Esophagus mucosa (tissue), 1 donor: ENCODE measurements at regions not wholly inside any gene's neighbourhood (a gene's known extent, or its start where the extent isn't known, plus 50 kb on each side); places are given as distances from the start of the nearest gene placed in this dataset.

ENCODE experiments used
- ATAC-seq: fragments of 200-7000 bp; cut with Tn5 transposase; one replicate; pipeline ENCODE4 v1.9.1; 2020
- donor health status: DM: yes; HTN: yes; CAD: no.

DNA sequence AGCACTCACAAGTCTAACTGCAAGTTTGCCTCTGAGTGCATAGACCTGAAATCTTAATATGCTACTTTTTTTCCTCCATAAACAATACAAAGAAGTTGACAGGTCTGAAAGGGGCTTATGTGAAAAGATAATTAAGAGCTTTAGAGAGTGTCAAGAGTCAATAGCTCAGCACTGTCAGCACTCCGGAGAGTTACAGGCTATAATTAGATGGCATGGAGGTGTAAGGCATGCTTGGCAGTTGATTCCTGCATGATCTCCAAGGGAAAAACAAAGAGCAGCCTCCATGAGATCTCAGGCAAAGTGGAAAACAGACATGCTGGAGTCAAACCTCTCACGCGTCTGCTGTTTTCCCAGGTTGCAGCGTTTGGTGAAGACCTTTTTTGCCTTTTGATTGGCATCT, 468.7 kb downstream of the TLE4 start:
- ATAC-seq, result no peak

DNA sequence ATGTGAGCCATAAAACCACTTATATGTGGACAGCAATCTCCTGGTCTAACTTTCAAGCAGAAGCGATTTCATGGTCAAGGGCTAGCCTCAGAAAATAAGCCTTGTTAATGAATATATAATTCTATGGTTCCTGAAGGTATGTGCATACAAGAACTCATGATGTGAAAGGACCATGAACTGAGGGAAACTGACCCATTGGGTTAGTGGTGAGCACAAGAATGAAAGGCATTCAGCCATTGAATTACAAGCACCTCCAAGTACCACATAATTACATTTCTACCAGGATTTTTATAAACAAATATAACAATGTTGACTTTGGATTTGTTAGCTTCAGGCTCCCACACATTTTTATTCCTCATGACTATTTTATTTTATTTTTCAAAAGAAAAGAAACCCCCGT, 459.0 kb downstream of the TLE4 start:
- ATAC-seq, result no peak

DNA sequence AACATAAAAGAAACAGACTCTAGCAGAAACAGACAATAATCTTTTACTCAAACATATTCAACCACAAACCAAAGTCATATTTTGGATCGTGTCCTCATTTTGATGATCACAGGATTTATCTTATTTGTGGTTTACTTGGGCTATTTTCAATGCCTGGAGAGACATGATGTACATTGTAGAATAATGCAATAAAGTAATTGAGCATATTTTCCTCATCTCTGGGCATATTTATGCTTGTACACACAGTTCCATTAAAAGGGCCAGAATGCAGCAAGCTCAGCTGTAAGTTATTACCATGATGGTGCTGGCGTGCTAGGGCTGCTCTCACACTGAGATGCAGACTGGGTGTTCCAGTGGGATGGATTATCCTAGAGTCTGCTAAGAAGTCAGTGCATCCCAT, 456.7 kb downstream of the TLE4 start:
- no peak for ATAC-seq

DNA sequence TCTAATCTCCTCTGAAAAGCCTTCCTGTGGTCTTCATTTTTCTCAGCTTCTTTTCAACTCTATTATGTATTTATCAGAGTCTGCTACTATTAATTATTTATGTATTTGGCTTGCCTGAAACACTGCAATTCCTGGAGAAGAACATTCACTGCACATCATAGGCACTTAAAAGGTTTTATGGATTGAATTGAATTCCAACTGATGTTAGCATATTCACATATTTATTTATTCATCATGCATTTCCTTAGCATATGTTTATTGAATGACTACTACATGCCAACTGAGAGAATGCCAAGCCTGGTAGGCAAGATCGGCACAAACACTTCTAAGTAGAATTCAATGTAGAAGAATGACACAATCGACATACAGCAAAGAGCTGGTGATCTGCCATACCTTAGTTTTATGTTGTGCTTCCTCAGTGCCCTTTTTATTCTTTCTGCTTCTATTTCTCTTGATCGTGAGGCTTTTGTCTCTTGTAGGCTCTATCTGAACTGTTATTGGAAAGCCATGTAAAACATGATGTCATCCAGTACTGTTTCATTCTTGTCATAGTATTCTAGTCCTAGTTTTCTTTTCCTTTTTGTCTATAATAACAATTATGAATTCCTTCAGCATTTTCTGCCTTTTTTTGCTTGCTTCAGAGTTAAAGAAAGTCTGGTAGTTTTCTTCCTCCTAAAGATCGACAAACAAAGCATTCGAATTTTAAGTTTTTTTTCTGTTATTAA, 454.2 kb downstream of the TLE4 start:
- peak; percentile 46 for ATAC-seq

GRCh38 chr9:80025131-80025530, 453.4 kb downstream of the TLE4 start:
- peak; percentile 79 for ATAC-seq

DNA sequence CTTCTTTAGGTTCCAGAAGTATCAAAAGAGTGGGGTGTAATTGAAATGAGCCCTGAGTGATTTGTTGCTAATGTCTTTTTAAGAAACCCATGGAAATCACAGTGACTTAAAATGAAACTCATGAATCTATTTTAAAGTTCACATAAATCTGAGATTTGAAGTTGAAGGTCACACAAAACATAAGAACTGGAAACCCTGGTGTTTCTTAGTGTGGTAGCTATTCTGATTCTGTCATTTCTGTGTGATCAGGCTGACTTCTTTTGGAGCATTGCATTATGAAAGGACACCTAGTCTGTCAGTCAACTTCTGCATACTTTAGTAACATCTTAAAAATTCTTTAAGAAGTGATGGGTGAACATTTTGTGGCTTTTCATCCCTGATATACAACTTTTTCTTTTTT, 448.8 kb downstream of the TLE4 start:
- ATAC-seq, result no peak

DNA sequence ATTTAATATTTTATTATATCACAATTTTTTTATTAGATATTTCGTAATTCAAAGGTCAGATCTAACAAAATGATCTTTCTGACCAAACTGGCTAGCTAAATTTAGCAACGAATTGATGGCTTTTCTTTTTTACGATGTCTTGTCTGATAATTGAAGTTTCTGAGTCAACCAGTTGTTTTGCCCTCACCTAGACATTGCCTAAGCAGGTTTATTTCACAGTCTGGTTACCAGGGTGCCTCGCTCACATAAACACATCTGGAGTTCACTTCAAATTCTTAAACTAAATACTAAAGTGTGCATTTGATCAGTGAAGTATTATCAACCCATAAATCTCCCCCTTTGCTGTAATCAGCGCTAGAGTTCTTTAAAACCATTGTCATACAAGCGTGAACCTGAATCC, 448.3 kb downstream of the TLE4 start:
- no peak for ATAC-seq

DNA sequence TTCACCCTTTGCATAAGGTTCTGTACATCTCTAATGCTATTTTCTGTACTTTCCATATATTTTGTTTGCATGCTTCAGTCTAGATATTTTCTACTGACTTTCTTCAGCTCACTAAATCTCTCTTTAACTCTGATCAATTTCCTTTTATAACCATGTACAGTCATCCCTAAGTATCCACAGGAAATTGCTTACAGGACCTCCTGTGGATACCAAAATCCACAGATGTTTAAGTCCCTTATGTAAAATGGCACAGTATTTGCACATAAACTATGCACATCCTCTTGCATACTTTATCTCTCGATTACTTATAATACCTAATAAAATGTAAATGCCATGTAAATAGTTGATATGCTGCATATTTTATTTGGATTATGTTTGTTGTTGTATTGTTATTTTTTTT, 442.1 kb downstream of the TLE4 start:
- ATAC-seq, result no peak

DNA sequence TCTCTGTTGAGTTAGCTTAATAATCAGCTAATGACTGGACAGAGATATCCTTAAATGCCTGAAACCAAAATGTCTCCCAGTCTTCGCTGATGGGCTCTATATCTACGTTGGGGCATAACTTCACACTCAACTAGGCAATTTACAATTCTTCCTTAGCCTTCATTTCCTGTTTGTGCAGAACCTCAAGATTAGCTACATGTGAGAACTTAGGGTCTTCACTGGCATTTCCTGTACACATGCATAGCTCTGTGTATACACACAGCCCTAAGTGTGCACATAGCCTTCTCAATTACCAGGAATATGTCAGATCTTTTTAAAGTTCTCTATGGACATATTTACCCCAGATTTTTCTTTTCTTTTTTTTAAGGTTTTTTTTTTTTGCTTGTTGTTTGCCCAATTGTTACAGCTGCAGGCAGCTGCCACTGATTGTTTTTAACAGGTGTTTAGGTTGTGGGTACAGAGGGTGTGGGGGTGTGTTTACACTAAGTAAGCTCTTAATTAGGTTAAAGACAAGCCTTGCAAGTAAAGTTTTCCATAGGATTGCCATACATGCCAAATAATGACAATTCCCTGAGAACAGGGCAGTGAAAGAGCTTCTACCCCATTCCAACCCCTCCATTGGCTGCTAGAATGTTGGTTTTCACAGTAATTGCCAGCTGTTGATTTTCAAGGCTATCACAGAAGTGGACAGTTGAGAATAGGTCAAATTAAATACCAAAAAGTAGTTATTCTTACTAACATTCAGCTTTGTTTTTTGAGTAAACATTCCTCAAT, 441.0 kb downstream of the TLE4 start:
- ATAC-seq, result no peak

- no peak for ATAC-seq
Measured at GRCh38 chr9:80009204-80009603, 437.4 kb downstream of the TLE4 start.

- ATAC-seq, result peak; percentile 73
Measured at GRCh38 chr9:80004714-80005113, 432.9 kb downstream of the TLE4 start.

- no peak for ATAC-seq
Measured at GRCh38 chr9:79990536-79990935, 418.8 kb downstream of the TLE4 start.

DNA sequence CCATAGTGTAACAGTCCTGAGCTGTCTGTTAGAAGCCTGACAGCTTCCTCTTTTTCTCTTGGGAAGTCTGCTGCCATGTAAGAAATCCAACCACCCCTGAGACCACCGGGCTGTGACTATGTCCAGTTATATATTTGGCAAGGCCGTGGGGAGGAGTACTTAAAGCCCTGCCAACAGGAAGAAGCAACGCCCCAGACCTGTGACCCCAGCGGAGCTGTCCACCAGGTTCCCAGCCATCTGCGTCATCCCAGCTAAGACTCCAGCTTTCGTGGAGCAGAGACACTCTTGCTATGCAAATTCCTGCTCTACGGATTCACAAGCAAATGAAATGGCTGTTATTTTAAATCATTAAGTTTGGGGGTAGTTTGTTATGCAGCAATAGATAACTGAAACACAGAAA, 417.3 kb downstream of the TLE4 start:
- no peak for ATAC-seq

DNA sequence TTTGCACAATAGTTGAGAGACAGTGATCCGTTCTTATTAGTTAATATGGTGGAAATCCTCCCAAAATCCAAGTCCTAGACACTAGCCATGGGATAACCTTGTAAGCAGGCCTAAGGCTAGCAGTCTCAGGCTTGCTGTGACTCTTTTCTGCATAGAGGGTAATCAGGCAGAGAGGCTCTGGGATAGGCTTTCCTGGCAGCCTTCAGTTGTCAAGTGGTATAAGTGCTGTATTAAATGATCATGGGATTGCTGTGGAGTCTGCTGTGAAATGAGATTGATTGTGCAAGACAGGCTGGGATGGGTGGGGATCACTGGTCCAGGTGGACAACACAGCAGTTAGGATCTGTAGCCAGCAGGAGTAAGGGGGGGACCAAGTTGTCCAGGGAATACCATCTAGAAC, 416.4 kb downstream of the TLE4 start:
- no peak for ATAC-seq

GRCh38 chr9:79986437-79986836, 414.7 kb downstream of the TLE4 start:
- no peak for ATAC-seq

DNA sequence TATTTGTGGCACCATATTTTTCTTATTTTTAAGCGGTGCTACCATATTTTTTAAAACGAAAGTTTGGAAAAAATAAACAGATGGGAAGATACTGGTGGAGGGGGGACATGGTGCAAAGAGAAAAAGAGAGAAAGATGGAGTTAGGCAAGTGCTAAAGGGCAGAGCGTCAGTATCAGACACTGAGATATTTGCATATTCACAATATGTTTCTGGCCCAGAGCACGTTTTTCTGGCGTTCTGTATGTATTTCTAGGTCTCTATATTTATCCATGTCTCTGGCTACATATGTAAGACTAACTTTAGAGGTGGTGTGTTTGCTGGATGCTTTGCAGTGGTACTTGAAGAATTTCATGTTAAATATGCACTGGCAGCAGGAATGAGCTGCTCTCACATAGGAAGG, 414.0 kb downstream of the TLE4 start:
- ATAC-seq, result no peak

GRCh38 chr9:79985264-79985663, 413.5 kb downstream of the TLE4 start:
- no peak for ATAC-seq

- ATAC-seq, result peak; percentile 91
Measured at GRCh38 chr9:79984429-79985067, 412.8 kb downstream of the TLE4 start.

DNA sequence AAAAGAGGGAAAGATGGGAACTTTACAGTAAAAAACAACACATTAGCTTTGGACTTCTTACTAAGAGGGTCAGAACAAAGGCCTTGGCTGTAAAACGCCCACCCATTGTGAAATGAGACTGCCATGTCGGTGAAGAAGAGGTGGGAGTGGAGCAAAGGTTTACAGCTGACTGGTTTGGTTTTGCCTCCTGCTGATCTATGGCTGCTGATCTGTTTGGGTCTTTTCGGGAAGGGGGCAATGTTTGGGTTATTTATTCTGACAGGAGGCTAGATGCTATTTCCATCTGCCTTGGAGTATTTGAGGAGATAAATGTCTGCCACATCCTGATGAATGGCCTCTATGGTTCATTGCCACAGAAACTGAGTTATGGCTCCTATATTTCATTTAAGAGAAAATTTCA, 408.7 kb downstream of the TLE4 start:
- no peak for ATAC-seq

DNA sequence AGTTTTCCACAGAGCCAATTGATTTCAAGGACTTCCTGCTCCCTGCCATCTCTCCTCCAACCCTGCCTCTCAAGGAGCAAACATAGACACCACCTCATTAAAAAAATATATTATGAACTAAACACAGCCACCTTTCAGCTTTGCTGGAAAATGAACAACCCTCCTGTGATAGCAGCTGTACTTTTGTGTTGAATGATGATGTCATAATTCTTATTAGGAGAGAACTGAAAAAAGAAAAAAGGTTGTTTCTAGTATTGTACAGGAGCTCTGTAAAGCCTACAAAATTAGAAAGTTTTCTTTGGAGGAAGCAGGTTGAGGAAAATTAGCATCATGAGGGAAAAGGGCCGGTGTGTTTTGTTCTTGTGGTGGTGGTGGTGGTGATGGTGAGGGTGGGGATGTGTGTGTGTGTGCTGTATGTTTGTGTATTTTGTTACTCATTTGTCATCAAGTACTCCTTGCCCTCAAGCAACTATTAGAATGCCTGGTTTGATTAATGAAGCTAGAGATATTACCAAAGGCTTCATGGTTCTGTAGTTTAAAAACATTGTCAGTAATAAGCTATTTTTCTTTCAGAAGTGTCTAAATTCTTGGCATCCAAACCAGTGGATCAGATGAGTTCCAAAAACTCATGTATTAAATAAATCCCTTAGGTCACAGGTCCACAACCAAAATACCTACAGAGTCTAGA, 405.9 kb downstream of the TLE4 start:
- no peak for ATAC-seq

GRCh38 chr9:79977074-79977435, 405.3 kb downstream of the TLE4 start:
- no peak for ATAC-seq

- ATAC-seq, result no peak
Measured at GRCh38 chr9:79976257-79977073, 404.7 kb downstream of the TLE4 start.
